ENCODE measurements at regions not wholly inside any gene's neighbourhood (a gene's known extent, or its start where the extent isn't known, plus 50 kb on each side); places are given as distances from the start of the nearest gene placed in this dataset.

GRCh38 chr2:34368304-34368703 is 769.2 kb upstream of the FAM98A start:
- no peaks in the 10 kb centered on the region for H3K36me3 ChIP-seq (ENCODE audit: control insufficient read depth in 4 of 4, insufficient read depth in 4 of 4, low read length in 3 of 4)
- H3K4me3 ChIP-seq (ENCODE audit: control insufficient read depth in 1 of 7, extremely low read depth in 1 of 7, insufficient read depth in 4 of 7, low read depth in 2 of 7, low read length in 6 of 7): no peak overlapping the region
- no peaks in the 10 kb centered on the region for H3K4me1 ChIP-seq (ENCODE audit: control extremely low read depth in 1 of 4, control insufficient read depth in 4 of 4, insufficient read depth in 4 of 4, low read length in 3 of 4)
- ChIA-PET CTCF (no interaction called here), POLR2A (no interaction called here)
- H3K9me3 ChIP-seq (ENCODE audit: control extremely low read depth in 1 of 5, control insufficient read depth in 4 of 5, insufficient read depth in 2 of 5, low read depth in 1 of 5, low read length in 4 of 5): no peaks in the 10 kb centered on the region
- H3K27me3 ChIP-seq (replicated peaks in 2 of 5; ENCODE audit: control insufficient read depth in 4 of 5, insufficient read depth in 5 of 5, low read length in 4 of 5): no peaks in the 10 kb centered on the region
- DNase-seq: no peak
- H3K27ac ChIP-seq (ENCODE audit: insufficient read depth in 1 of 2, low read depth in 1 of 2, low read length in 2 of 2, poor library complexity in 1 of 2, severe bottlenecking in 2 of 2): no peak overlapping the region
- 63% methylated on average over 1 of the region's 1 CpG for WGBS (ENCODE audit: insufficient coverage)

GRCh38 chr2:34365932-34366331 is 766.8 kb upstream of the FAM98A start:
- Histone ChIP-seq H3K4me3 (ENCODE audit: control insufficient read depth in 1 of 7, extremely low read depth in 1 of 7, insufficient read depth in 4 of 7, low read depth in 2 of 7, low read length in 6 of 7) (no peak overlapping the region), H3K9me3 (ENCODE audit: control extremely low read depth in 1 of 5, control insufficient read depth in 4 of 5, insufficient read depth in 2 of 5, low read depth in 1 of 5, low read length in 4 of 5) (no peaks in the 10 kb centered on the region), H3K4me1 (ENCODE audit: control extremely low read depth in 1 of 4, control insufficient read depth in 4 of 4, insufficient read depth in 4 of 4, low read length in 3 of 4) (no peaks in the 10 kb centered on the region), H3K36me3 (ENCODE audit: control insufficient read depth in 4 of 4, insufficient read depth in 4 of 4, low read length in 3 of 4) (no peaks in the 10 kb centered on the region), H3K27ac (ENCODE audit: insufficient read depth in 1 of 2, low read depth in 1 of 2, low read length in 2 of 2, poor library complexity in 1 of 2, severe bottlenecking in 2 of 2) (no peak overlapping the region), H3K27me3 (replicated peaks in 2 of 5; ENCODE audit: control insufficient read depth in 4 of 5, insufficient read depth in 5 of 5, low read length in 4 of 5) (no peaks in the 10 kb centered on the region)
- ChIA-PET CTCF (no interaction called here), POLR2A (no interaction called here)
- no peak for DNase-seq
- WGBS (ENCODE audit: insufficient coverage): 80% methylated on average over 1 of the region's 3 CpGs

GRCh38 chr2:34365512-34365911 is 766.4 kb upstream of the FAM98A start:
- H3K4me3 ChIP-seq (ENCODE audit: control insufficient read depth in 1 of 7, extremely low read depth in 1 of 7, insufficient read depth in 4 of 7, low read depth in 2 of 7, low read length in 6 of 7): no peak overlapping the region
- WGBS (ENCODE audit: insufficient coverage): no CpG with 5 or more reads among the region's 2 CpGs
- no peak overlapping the region for H3K27ac ChIP-seq (ENCODE audit: insufficient read depth in 1 of 2, low read depth in 1 of 2, low read length in 2 of 2, poor library complexity in 1 of 2, severe bottlenecking in 2 of 2)
- DNase-seq: no peak
- H3K4me1 ChIP-seq (ENCODE audit: control extremely low read depth in 1 of 4, control insufficient read depth in 4 of 4, insufficient read depth in 4 of 4, low read length in 3 of 4): no peaks in the 10 kb centered on the region
- ChIA-PET CTCF (no interaction called here), POLR2A (no interaction called here)
- no peaks in the 10 kb centered on the region for H3K9me3 ChIP-seq (ENCODE audit: control extremely low read depth in 1 of 5, control insufficient read depth in 4 of 5, insufficient read depth in 2 of 5, low read depth in 1 of 5, low read length in 4 of 5)
- H3K36me3 ChIP-seq (ENCODE audit: control insufficient read depth in 4 of 4, insufficient read depth in 4 of 4, low read length in 3 of 4): no peaks in the 10 kb centered on the region
- no peaks in the 10 kb centered on the region for H3K27me3 ChIP-seq (replicated peaks in 2 of 5; ENCODE audit: control insufficient read depth in 4 of 5, insufficient read depth in 5 of 5, low read length in 4 of 5)

- CTCF ChIA-PET: no interaction called here
- Histone ChIP-seq H3K27ac (ENCODE audit: insufficient read depth in 1 of 2, low read depth in 1 of 2, low read length in 2 of 2, poor library complexity in 1 of 2, severe bottlenecking in 2 of 2) (no peak overlapping the region), H3K4me1 (ENCODE audit: control extremely low read depth in 1 of 4, control insufficient read depth in 4 of 4, insufficient read depth in 4 of 4, low read length in 3 of 4) (no peaks in the 10 kb centered on the region), H3K4me3 (ENCODE audit: control insufficient read depth in 1 of 7, extremely low read depth in 1 of 7, insufficient read depth in 4 of 7, low read depth in 2 of 7, low read length in 6 of 7) (no peak overlapping the region), H3K27me3 (replicated peaks in 2 of 5; ENCODE audit: control insufficient read depth in 4 of 5, insufficient read depth in 5 of 5, low read length in 4 of 5) (no peaks in the 10 kb centered on the region), H3K36me3 (ENCODE audit: control insufficient read depth in 4 of 4, insufficient read depth in 4 of 4, low read length in 3 of 4) (no peaks in the 10 kb centered on the region), H3K9me3 (ENCODE audit: control extremely low read depth in 1 of 5, control insufficient read depth in 4 of 5, insufficient read depth in 2 of 5, low read depth in 1 of 5, low read length in 4 of 5) (no peaks in the 10 kb centered on the region)
- WGBS (ENCODE audit: insufficient coverage): no CpG with 5 or more reads among the region's 2 CpGs
- POLR2A ChIA-PET: no interaction called here
- DNase-seq: no peak
These were observed 754.5 kb upstream of the FAM98A start for GRCh38 chr2:34353509-34354113.

- H3K27ac ChIP-seq (ENCODE audit: insufficient read depth in 1 of 2, low read depth in 1 of 2, low read length in 2 of 2, poor library complexity in 1 of 2, severe bottlenecking in 2 of 2): no peak overlapping the region
- no peaks in the 10 kb centered on the region for H3K36me3 ChIP-seq (ENCODE audit: control insufficient read depth in 4 of 4, insufficient read depth in 4 of 4, low read length in 3 of 4)
- CTCF ChIA-PET: no interaction called here
- no peak overlapping the region for H3K4me3 ChIP-seq (ENCODE audit: control insufficient read depth in 1 of 7, extremely low read depth in 1 of 7, insufficient read depth in 4 of 7, low read depth in 2 of 7, low read length in 6 of 7)
- DNase-seq: no peak
- no peaks in the 10 kb centered on the region for H3K4me1 ChIP-seq (ENCODE audit: control extremely low read depth in 1 of 4, control insufficient read depth in 4 of 4, insufficient read depth in 4 of 4, low read length in 3 of 4)
- WGBS (ENCODE audit: insufficient coverage): no CpG with 5 or more reads among the region's 1 CpG
- H3K9me3 ChIP-seq (ENCODE audit: control extremely low read depth in 1 of 5, control insufficient read depth in 4 of 5, insufficient read depth in 2 of 5, low read depth in 1 of 5, low read length in 4 of 5): no peaks in the 10 kb centered on the region
- POLR2A ChIA-PET: no interaction called here
- H3K27me3 ChIP-seq (replicated peaks in 2 of 5; ENCODE audit: control insufficient read depth in 4 of 5, insufficient read depth in 5 of 5, low read length in 4 of 5): no peaks in the 10 kb centered on the region
These were observed 750.4 kb upstream of the FAM98A start for GRCh38 chr2:34349527-34349926.

- POLR2A ChIA-PET: no interaction called here
- Histone ChIP-seq H3K4me1 (ENCODE audit: control extremely low read depth in 1 of 4, control insufficient read depth in 4 of 4, insufficient read depth in 4 of 4, low read length in 3 of 4) (no peaks in the 10 kb centered on the region), H3K4me3 (ENCODE audit: control insufficient read depth in 1 of 7, extremely low read depth in 1 of 7, insufficient read depth in 4 of 7, low read depth in 2 of 7, low read length in 6 of 7) (no peak overlapping the region), H3K27ac (ENCODE audit: insufficient read depth in 1 of 2, low read depth in 1 of 2, low read length in 2 of 2, poor library complexity in 1 of 2, severe bottlenecking in 2 of 2) (no peak overlapping the region), H3K9me3 (ENCODE audit: control extremely low read depth in 1 of 5, control insufficient read depth in 4 of 5, insufficient read depth in 2 of 5, low read depth in 1 of 5, low read length in 4 of 5) (no peaks in the 10 kb centered on the region), H3K27me3 (replicated peaks in 2 of 5; ENCODE audit: control insufficient read depth in 4 of 5, insufficient read depth in 5 of 5, low read length in 4 of 5) (no peaks in the 10 kb centered on the region), H3K36me3 (ENCODE audit: control insufficient read depth in 4 of 4, insufficient read depth in 4 of 4, low read length in 3 of 4) (no peaks in the 10 kb centered on the region)
- no CpG with 5 or more reads among the region's 2 CpGs for WGBS (ENCODE audit: insufficient coverage)
- no peak for DNase-seq
- CTCF ChIA-PET: no interaction called here
These were observed 745.9 kb upstream of the FAM98A start for GRCh38 chr2:34345030-34345429.

GRCh38 chr2:34340307-34340706 is 741.2 kb upstream of the FAM98A start:
- ChIA-PET CTCF (no interaction called here), POLR2A (no interaction called here)
- Histone ChIP-seq H3K9me3 (ENCODE audit: control extremely low read depth in 1 of 5, control insufficient read depth in 4 of 5, insufficient read depth in 2 of 5, low read depth in 1 of 5, low read length in 4 of 5) (no peaks in the 10 kb centered on the region), H3K27ac (ENCODE audit: insufficient read depth in 1 of 2, low read depth in 1 of 2, low read length in 2 of 2, poor library complexity in 1 of 2, severe bottlenecking in 2 of 2) (no peak overlapping the region), H3K4me1 (ENCODE audit: control extremely low read depth in 1 of 4, control insufficient read depth in 4 of 4, insufficient read depth in 4 of 4, low read length in 3 of 4) (no peaks in the 10 kb centered on the region), H3K27me3 (replicated peaks in 2 of 5; ENCODE audit: control insufficient read depth in 4 of 5, insufficient read depth in 5 of 5, low read length in 4 of 5) (no peaks in the 10 kb centered on the region), H3K36me3 (ENCODE audit: control insufficient read depth in 4 of 4, insufficient read depth in 4 of 4, low read length in 3 of 4) (no peaks in the 10 kb centered on the region), H3K4me3 (ENCODE audit: control insufficient read depth in 1 of 7, extremely low read depth in 1 of 7, insufficient read depth in 4 of 7, low read depth in 2 of 7, low read length in 6 of 7) (no peak overlapping the region)
- no peak for DNase-seq
- no CpG with 5 or more reads among the region's 1 CpG for WGBS (ENCODE audit: insufficient coverage)

Data from common myeloid progenitor, CD34-positive (primary cell).